Caco-2 (cell line): ENCODE measurements at regions not wholly inside any gene's neighbourhood (a gene's known extent, or its start where the extent isn't known, plus 50 kb on each side); places are given as distances from the start of the nearest gene placed in this dataset.

Source experiments
- BruUV-seq: library from RNA; stranded (reverse); fragments of 400-500 nt; replicated peaks from 2 replicates; lab custom pipeline; 2021; lab: Mats Ljungman, UMichigan
- CTCF ChIA-PET: fragments of 300-600 bp; sonication (Branson Sonifier 250); formaldehyde crosslinking; loops from one replicate; lab custom pipeline; 2022; ENCODE audit warnings: antibody characterized with exemption; lab: Charles Lee
- POLR2A ChIA-PET: fragments of 300-600 bp; sonication (Branson Sonifier 250); formaldehyde crosslinking; loops from one replicate; lab custom pipeline; 2022; ENCODE audit warnings: antibody characterized with exemption; lab: Charles Lee
- DNase-seq, 2 experiments: peaks; one replicate each; pipeline versions ENCODE4 v3.0.0 to v3.0.0-alpha.2; 2020 to 2022
- H3K27me3 ChIP-seq: replicated peaks from 2 replicates; pipeline ENCODE4 v1.6.0; 2011; ENCODE audit warnings: low read length; ENCODE audit not compliant: control insufficient read depth, insufficient read depth
- H3K36me3 ChIP-seq: 2 replicates; pipeline ENCODE4 v1.5.1; 2011; ENCODE audit warnings: low read length; ENCODE audit not compliant: control insufficient read depth, insufficient read depth
- H3K4me1 ChIP-seq: fragments of 250-450 bp; sonication (Bioruptor Pico); 2 replicates; pipeline ENCODE4 v1.5.1; 2020; ENCODE audit warnings: mild to moderate bottlenecking
- H3K4me3 ChIP-seq: 2 replicates; pipeline ENCODE4 v1.5.1; 2011; ENCODE audit warnings: low read depth, mild to moderate bottlenecking, control low read depth, low read length
- H3K9me3 ChIP-seq: fragments of 250-450 bp; sonication (Bioruptor Pico); 2 replicates; pipeline ENCODE4 v1.5.1; 2020; ENCODE audit warnings: mild to moderate bottlenecking, moderate library complexity
- H3K27ac Mint-ChIP-seq: one replicate; pipeline ENCODE4 v1.8.0; 2022; ENCODE audit warnings: mixed read lengths; ENCODE audit not compliant: unreplicated experiment
- H3K27me3 Mint-ChIP-seq: one replicate; pipeline ENCODE4 v1.8.0; 2022; ENCODE audit warnings: mixed read lengths; ENCODE audit not compliant: insufficient read depth, unreplicated experiment
- H3K36me3 Mint-ChIP-seq: one replicate; pipeline ENCODE4 v1.8.0; 2022; ENCODE audit warnings: mild to moderate bottlenecking, mixed read lengths; ENCODE audit not compliant: insufficient read depth, unreplicated experiment
- H3K4me1 Mint-ChIP-seq: one replicate; pipeline ENCODE4 v1.8.0; 2022; ENCODE audit warnings: low read depth, mixed read lengths; ENCODE audit not compliant: unreplicated experiment
- H3K4me3 Mint-ChIP-seq: one replicate; pipeline ENCODE4 v1.8.0; 2022; ENCODE audit warnings: mild to moderate bottlenecking, moderate library complexity, mixed read lengths; ENCODE audit not compliant: unreplicated experiment
- H3K9me3 Mint-ChIP-seq: one replicate; pipeline ENCODE4 v1.8.0; 2022; ENCODE audit warnings: mixed read lengths; ENCODE audit not compliant: unreplicated experiment
- intact Hi-C: fragments of 100-400 bp; cut with micrococcal nuclease; formaldehyde crosslinking; loops from one replicate; pipeline ENCODE4 v1.10.0; 2022; ENCODE audit not compliant: unreplicated experiment
- TF ChIP-seq, protein P1 (sequence below), 2 experiments: fragments of 200-600 bp in 1 of 2; IDR thresholded peaks; 1 replicate in 1 of 2; 2 replicates in 1 of 2; pipeline versions ENCODE4 v1.5.1 to v1.8.0; 2011 to 2022; ENCODE audit warnings: antibody characterized with exemption in 1 of 2, control low read depth in 1 of 2, inconsistent platforms in 1 of 2, low read depth in 1 of 2, low read length in 1 of 2, mild to moderate bottlenecking in 1 of 2, moderate library complexity in 1 of 2; ENCODE audit not compliant: insufficient read depth in 1 of 2, severe bottlenecking in 1 of 2, unreplicated experiment in 1 of 2

DNA sequence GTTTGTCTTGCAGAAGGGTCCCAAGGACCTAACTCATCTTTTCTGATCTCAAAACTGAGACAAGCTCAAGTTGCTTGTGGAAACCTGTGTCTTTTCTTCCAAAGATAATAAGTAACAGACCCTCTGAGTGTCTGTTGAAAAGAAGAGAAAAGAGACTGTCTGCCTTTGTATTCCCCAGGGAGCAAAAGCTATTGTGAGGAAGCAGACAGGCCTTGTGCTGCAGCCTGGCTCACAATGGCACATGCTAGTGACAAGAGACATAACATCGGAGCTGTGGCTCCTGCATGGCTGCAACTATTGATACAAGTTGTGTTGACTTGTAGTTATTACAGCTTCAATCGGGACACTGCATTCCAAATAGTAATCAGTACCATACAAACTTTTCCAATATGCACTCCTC is 202.9 kb downstream of the DKK1 start:
- no peak for DNase-seq
- H3K4me1 Mint-ChIP-seq, result no peaks in the 10 kb centered on the region
- Histone ChIP-seq H3K27me3 (no peaks in the 10 kb centered on the region), H3K4me1 (no peaks in the 10 kb centered on the region), H3K9me3 (0 out of 2 replicates have a peak, but pooled peaks cover 10% of the 10 kb centered on the region), H3K4me3 (no peak overlapping the region), H3K36me3 (no peaks in the 10 kb centered on the region)
- TF ChIP-seq, protein P1, sequence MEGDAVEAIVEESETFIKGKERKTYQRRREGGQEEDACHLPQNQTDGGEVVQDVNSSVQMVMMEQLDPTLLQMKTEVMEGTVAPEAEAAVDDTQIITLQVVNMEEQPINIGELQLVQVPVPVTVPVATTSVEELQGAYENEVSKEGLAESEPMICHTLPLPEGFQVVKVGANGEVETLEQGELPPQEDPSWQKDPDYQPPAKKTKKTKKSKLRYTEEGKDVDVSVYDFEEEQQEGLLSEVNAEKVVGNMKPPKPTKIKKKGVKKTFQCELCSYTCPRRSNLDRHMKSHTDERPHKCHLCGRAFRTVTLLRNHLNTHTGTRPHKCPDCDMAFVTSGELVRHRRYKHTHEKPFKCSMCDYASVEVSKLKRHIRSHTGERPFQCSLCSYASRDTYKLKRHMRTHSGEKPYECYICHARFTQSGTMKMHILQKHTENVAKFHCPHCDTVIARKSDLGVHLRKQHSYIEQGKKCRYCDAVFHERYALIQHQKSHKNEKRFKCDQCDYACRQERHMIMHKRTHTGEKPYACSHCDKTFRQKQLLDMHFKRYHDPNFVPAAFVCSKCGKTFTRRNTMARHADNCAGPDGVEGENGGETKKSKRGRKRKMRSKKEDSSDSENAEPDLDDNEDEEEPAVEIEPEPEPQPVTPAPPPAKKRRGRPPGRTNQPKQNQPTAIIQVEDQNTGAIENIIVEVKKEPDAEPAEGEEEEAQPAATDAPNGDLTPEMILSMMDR (IDR thresholded peaks at IDR 0.05; ENCODE audit: insufficient read depth in 1 of 2, low read depth in 1 of 2, low read length in 1 of 2, severe bottlenecking in 1 of 2, unreplicated experiment in 1 of 2), result no peak
- ChIA-PET POLR2A (no interaction called here), CTCF (no interaction called here)
- intact Hi-C loops, result no loop called here
- H3K27ac Mint-ChIP-seq, result no peak overlapping the region
- no peaks in the 10 kb centered on the region for H3K36me3 Mint-ChIP-seq
- H3K4me3 Mint-ChIP-seq, result no peak overlapping the region
- peaks cover 41% of the 10 kb centered on the region for H3K9me3 Mint-ChIP-seq
- H3K27me3 Mint-ChIP-seq, result no peaks in the 10 kb centered on the region
- BruUV-seq, result no TSS peak

DNA sequence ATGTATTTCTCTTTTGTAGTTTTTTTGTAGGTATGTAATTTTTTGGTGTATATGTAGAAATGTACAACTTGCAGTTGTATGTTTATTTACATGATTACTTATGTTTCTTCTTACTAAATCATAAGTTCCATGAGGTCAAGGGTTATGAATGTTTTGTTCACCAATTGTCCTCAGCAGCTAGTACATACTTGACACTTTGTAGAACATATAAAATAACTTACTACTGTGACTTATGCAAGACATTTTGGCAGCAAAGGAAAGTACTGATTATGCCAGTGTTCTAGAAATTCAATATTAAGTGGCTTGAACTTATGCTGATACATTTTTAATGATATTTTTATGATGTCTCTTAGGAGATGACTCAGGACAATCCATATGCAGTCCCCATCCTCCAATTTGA is 209.6 kb downstream of the DKK1 start:
- no TSS peak for BruUV-seq
- H3K4me1 Mint-ChIP-seq, result peaks cover 9% of the 10 kb centered on the region
- ChIA-PET POLR2A (no interaction called here), CTCF (no interaction called here)
- no peaks in the 10 kb centered on the region for H3K27me3 ChIP-seq
- no peaks in the 10 kb centered on the region for H3K27me3 Mint-ChIP-seq
- TF ChIP-seq, protein P1 (IDR thresholded peaks at IDR 0.05; ENCODE audit: insufficient read depth in 1 of 2, low read depth in 1 of 2, low read length in 1 of 2, severe bottlenecking in 1 of 2, unreplicated experiment in 1 of 2), result no peak
- peaks cover 32% of the 10 kb centered on the region for H3K9me3 Mint-ChIP-seq
- peaks cover 6% of the 10 kb centered on the region for H3K4me1 ChIP-seq
- no peaks in the 10 kb centered on the region for H3K36me3 ChIP-seq
- no peak overlapping the region for H3K4me3 ChIP-seq
- H3K4me3 Mint-ChIP-seq, result no peak overlapping the region
- DNase-seq, result no peak
- intact Hi-C loops, result no loop called here
- H3K27ac Mint-ChIP-seq, result no peak overlapping the region
- 0 out of 2 replicates have a peak, but pooled peaks cover 2% of the 10 kb centered on the region for H3K9me3 ChIP-seq
- no peaks in the 10 kb centered on the region for H3K36me3 Mint-ChIP-seq

DNA sequence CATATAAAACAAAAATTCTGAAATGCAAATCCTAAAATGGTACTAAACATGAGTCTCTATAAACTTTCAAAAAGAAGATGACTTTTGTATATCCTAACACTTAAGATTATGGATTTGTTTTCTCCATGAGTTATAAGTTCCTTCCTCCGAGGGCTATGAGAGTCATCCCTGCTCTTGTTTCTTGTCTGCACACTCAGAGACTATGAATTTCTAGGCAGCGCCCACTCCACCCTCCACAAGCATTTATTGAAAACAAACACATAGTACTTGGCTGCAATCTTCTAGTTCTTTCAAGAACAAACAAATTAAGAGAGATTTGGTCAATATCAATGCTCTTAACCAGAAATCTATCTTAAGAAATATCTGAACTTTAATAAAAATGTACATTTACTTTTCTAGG is 211.7 kb downstream of the DKK1 start:
- peaks cover 9% of the 10 kb centered on the region for H3K4me1 Mint-ChIP-seq
- peaks cover 6% of the 10 kb centered on the region for H3K4me1 ChIP-seq
- H3K36me3 ChIP-seq, result no peaks in the 10 kb centered on the region
- POLR2A ChIA-PET, result no interaction called here
- no peak overlapping the region for H3K27ac Mint-ChIP-seq
- BruUV-seq, result no TSS peak
- CTCF ChIA-PET, result no interaction called here
- no peaks in the 10 kb centered on the region for H3K27me3 ChIP-seq
- H3K27me3 Mint-ChIP-seq, result no peaks in the 10 kb centered on the region
- peaks cover 41% of the 10 kb centered on the region for H3K9me3 Mint-ChIP-seq
- H3K4me3 ChIP-seq, result no peak overlapping the region
- H3K36me3 Mint-ChIP-seq, result no peaks in the 10 kb centered on the region
- TF ChIP-seq, protein P1 (IDR thresholded peaks at IDR 0.05; ENCODE audit: insufficient read depth in 1 of 2, low read depth in 1 of 2, low read length in 1 of 2, severe bottlenecking in 1 of 2, unreplicated experiment in 1 of 2), result no peak
- no peaks in the 10 kb centered on the region for H3K9me3 ChIP-seq
- H3K4me3 Mint-ChIP-seq, result no peak overlapping the region
- no peak for DNase-seq
- intact Hi-C loops, result no loop called here
